ENCODE measurements at regions not wholly inside any gene's neighbourhood (a gene's known extent, or its start where the extent isn't known, plus 50 kb on each side); places are given as distances from the start of the nearest gene placed in this dataset.

DNA sequence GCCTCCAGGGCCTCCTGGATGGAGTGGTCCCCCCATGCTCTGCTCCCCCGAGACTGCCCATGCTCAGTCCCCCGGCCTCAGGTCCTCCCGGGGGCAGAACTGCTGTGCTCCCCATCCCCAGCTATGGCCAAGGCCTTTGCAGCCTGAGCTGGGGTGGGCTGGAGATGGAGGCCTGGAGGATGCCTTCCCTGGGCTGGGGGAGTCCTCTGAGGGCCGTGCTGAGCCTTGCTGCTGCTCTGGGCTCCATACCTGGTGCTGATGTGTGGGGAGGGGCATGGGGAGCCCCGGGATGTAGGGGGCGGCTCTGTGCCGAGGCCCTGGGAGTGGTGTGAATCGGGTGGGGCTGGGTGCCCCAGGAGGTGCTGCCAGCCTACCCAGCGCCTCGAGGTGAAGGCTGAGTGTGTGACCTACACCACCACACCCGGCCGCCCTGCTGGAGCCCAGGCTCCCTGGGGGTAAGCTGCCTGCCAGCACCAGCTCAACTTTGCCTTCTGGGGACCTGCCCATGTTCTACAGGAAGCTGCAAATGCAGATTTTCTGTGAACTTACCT, 109.5 kb downstream of the UNCX start:
- H3K9ac ChIP-seq (replicated peaks; ENCODE audit: extremely low read depth, insufficient read depth, low read length) = no peak overlapping the region
- no peaks in the 10 kb centered on the region for H3K79me2 ChIP-seq (ENCODE audit: control insufficient read depth, insufficient read depth, low read length)
- no peaks in the 10 kb centered on the region for H3K4me1 ChIP-seq (ENCODE audit: control insufficient read depth, extremely low read depth, insufficient read depth, low read length)
- BruUV-seq (replicated peaks) = no TSS peak
- POLR2A ChIA-PET = no interaction called here
- no peak overlapping the region for H3K4me3 ChIP-seq (replicated peaks in 1 of 3; ENCODE audit: insufficient read depth in 1 of 3, low read depth in 1 of 3, low read length in 3 of 3)
- no peaks in the 10 kb centered on the region for H3K9me3 ChIP-seq (replicated peaks; ENCODE audit: control insufficient read depth, insufficient read depth, low read length)
- CTCF ChIA-PET = no interaction called here
- intact Hi-C loops (cut with micrococcal nuclease) (no loop called here), dilution Hi-C loops (cut with MboI; ENCODE audit: extremely low pct_ligation_motif_present, low sequenced_read_pairs) (no loop called here)
- H3K27me3 ChIP-seq (ENCODE audit: control insufficient read depth in 2 of 2, insufficient read depth in 2 of 2, low read length in 2 of 2) = peaks cover 0 to 3% of the 10 kb centered on the region in 2 experiments
- no peak for FAIRE-seq
- H2AFZ ChIP-seq (ENCODE audit: low read depth, low read length) = no peak overlapping the region
- TF ChIP-seq GATA2 (IDR thresholded peaks at IDR 0.05; ENCODE audit: insufficient read depth, insufficient read length, low read depth, low read length) (no peak), JUN (IDR thresholded peaks at IDR 0.05; ENCODE audit: borderline replicate concordance, insufficient read depth, insufficient read length, low read depth) (no peak), POLR2A (IDR thresholded peaks at IDR 0.05; ENCODE audit: low read depth, low read length) (no peak), POLR2AphosphoS5 (IDR thresholded peaks at IDR 0.05; ENCODE audit: insufficient read depth, low read depth, low read length) (no peak), MYC (IDR thresholded peaks at IDR 0.05; ENCODE audit: low read depth, low read length) (no peak), EZH2 (IDR thresholded peaks at IDR 0.05; ENCODE audit: borderline replicate concordance, low read depth, low read length, severe bottlenecking) (no peak), FOS (IDR thresholded peaks at IDR 0.05; ENCODE audit: borderline replicate concordance, insufficient read depth, low read length) (no peak)
- TF ChIP-seq, protein P1, sequence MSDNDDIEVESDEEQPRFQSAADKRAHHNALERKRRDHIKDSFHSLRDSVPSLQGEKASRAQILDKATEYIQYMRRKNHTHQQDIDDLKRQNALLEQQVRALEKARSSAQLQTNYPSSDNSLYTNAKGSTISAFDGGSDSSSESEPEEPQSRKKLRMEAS (IDR thresholded peaks at IDR 0.05; ENCODE audit: insufficient read depth, insufficient read length) = no peak
- TF ChIP-seq, protein P2, sequence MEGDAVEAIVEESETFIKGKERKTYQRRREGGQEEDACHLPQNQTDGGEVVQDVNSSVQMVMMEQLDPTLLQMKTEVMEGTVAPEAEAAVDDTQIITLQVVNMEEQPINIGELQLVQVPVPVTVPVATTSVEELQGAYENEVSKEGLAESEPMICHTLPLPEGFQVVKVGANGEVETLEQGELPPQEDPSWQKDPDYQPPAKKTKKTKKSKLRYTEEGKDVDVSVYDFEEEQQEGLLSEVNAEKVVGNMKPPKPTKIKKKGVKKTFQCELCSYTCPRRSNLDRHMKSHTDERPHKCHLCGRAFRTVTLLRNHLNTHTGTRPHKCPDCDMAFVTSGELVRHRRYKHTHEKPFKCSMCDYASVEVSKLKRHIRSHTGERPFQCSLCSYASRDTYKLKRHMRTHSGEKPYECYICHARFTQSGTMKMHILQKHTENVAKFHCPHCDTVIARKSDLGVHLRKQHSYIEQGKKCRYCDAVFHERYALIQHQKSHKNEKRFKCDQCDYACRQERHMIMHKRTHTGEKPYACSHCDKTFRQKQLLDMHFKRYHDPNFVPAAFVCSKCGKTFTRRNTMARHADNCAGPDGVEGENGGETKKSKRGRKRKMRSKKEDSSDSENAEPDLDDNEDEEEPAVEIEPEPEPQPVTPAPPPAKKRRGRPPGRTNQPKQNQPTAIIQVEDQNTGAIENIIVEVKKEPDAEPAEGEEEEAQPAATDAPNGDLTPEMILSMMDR (IDR thresholded peaks at IDR 0.05; ENCODE audit: extremely low read depth in 1 of 2, insufficient read depth in 1 of 2, low read depth in 1 of 2, low read length in 2 of 2) = no peak
- H3K36me3 ChIP-seq (ENCODE audit: control insufficient read depth in 2 of 2, extremely low read depth in 1 of 2, insufficient read depth in 2 of 2, low read length in 2 of 2) = no peaks in the 10 kb centered on the region
- no peak for DNase-seq (ENCODE audit: low read depth, low spot score)
- no peak overlapping the region for H3K4me2 ChIP-seq (ENCODE audit: insufficient read depth, low read length)
- no peaks in the 10 kb centered on the region for H4K20me1 ChIP-seq (replicated peaks; ENCODE audit: control insufficient read depth, extremely low read depth, insufficient read depth, low read length)
- no peak overlapping the region for H3K27ac ChIP-seq (ENCODE audit: insufficient read depth, low read depth, low read length)
- H3K9me1 ChIP-seq (replicated peaks; ENCODE audit: control insufficient read depth, extremely low read depth, insufficient read depth, low read length) = no peaks in the 10 kb centered on the region
